Smooth muscle cell (in vitro differentiated cells): ENCODE measurements at regions not wholly inside any gene's neighbourhood (a gene's known extent, or its start where the extent isn't known, plus 50 kb on each side); places are given as distances from the start of the nearest gene placed in this dataset.

Experiments used
- DNase-seq: peaks from one replicate; lab custom pipeline; 2025; ENCODE audit not compliant: unreplicated experiment; lab: John Stamatoyannopoulos, UW
- H2AFZ ChIP-seq: fragments of 200-600 bp; sonication (generic); 2 replicates; pipeline ENCODE4 v1.6.0; 2016; ENCODE audit warnings: antibody characterized with exemption, low read depth, mild to moderate bottlenecking
- H3F3A ChIP-seq: fragments of 200-600 bp; sonication (generic); 2 replicates; pipeline ENCODE4 v1.6.0; 2017; ENCODE audit warnings: antibody characterized with exemption, low read depth
- H3K27ac ChIP-seq: fragments of 200-600 bp; sonication (generic); 2 replicates; pipeline ENCODE4 v1.5.1; 2016; ENCODE audit warnings: low read depth, mild to moderate bottlenecking
- H3K27me3 ChIP-seq: fragments of 200-600 bp; sonication (generic); 2 replicates; pipeline ENCODE4 v1.6.1; 2016; ENCODE audit warnings: low read depth, mild to moderate bottlenecking
- H3K36me3 ChIP-seq: fragments of 200-600 bp; sonication (generic); 2 replicates; pipeline ENCODE4 v1.5.1; 2016; ENCODE audit warnings: low read depth
- H3K4me1 ChIP-seq: fragments of 200-600 bp; sonication (generic); 2 replicates; pipeline ENCODE4 v1.5.1; 2016; ENCODE audit warnings: low read depth
- H3K4me2 ChIP-seq: fragments of 200-600 bp; sonication (generic); 2 replicates; pipeline ENCODE4 v1.6.0; 2016; ENCODE audit warnings: mild to moderate bottlenecking
- H3K4me3 ChIP-seq: fragments of 200-600 bp; sonication (generic); 2 replicates; pipeline ENCODE4 v1.5.1; 2016; ENCODE audit warnings: mild to moderate bottlenecking
- H3K79me2 ChIP-seq: fragments of 200-600 bp; sonication (generic); 2 replicates; pipeline ENCODE4 v1.6.0; 2016; ENCODE audit warnings: low read depth, mild to moderate bottlenecking
- H3K9ac ChIP-seq: fragments of 200-600 bp; sonication (generic); 2 replicates; pipeline ENCODE4 v1.6.0; 2016; ENCODE audit warnings: low read depth
- H3K9me3 ChIP-seq: fragments of 200-600 bp; sonication (generic); replicated peaks from 2 replicates; pipeline ENCODE4 v1.5.1; 2016; ENCODE audit warnings: low read depth
- H4K20me1 ChIP-seq: fragments of 200-600 bp; sonication (generic); 2 replicates; pipeline ENCODE4 v1.6.0; 2016; ENCODE audit warnings: low read depth
- CTCF ChIP-seq: fragments of 200-600 bp; sonication (generic); IDR thresholded peaks from 2 replicates; pipeline ENCODE4 v1.5.1; 2017; ENCODE audit warnings: borderline replicate concordance, mild to moderate bottlenecking, antibody characterized with exemption; ENCODE audit not compliant: insufficient read depth, poor library complexity, severe bottlenecking
- WGBS: methylation state at CpG from one replicate; pipeline ENCODE4 v1.1.7; 2016; ENCODE audit warnings: low lambda C conversion rate; 5-methylcytosine and 5-hydroxymethylcytosine counted together

- Histone ChIP-seq H3K4me1 (peaks cover 9% of the 10 kb centered on the region), H3K9me3 (no peaks in the 10 kb centered on the region), H2AFZ (no peak overlapping the region), H3K36me3 (no peaks in the 10 kb centered on the region), H3K27me3 (no peaks in the 10 kb centered on the region), H3K4me2 (no peak overlapping the region), H3K79me2 (peaks cover 62% of the 10 kb centered on the region), H3K9ac (no peak overlapping the region), H3F3A (no peaks in the 10 kb centered on the region), H4K20me1 (peaks cover 33% of the 10 kb centered on the region), H3K4me3 (no peak overlapping the region), H3K27ac (no peak overlapping the region)
- 55% methylated on average over 2 of the region's 2 CpGs for WGBS
- no peak for DNase-seq
- TF ChIP-seq CTCF = no peak
These were observed 488.8 kb downstream of the BCAT1 start for GRCh38 chr12:24460099-24460498.

- Histone ChIP-seq H3K4me1 (peaks cover 9% of the 10 kb centered on the region), H3K9ac (no peak overlapping the region), H3K4me2 (no peak overlapping the region), H3K79me2 (peaks cover 72% of the 10 kb centered on the region), H3K27me3 (no peaks in the 10 kb centered on the region), H4K20me1 (peaks cover 26% of the 10 kb centered on the region), H3K4me3 (no peak overlapping the region), H2AFZ (no peak overlapping the region), H3K36me3 (no peaks in the 10 kb centered on the region), H3K27ac (no peak overlapping the region), H3F3A (no peaks in the 10 kb centered on the region), H3K9me3 (no peaks in the 10 kb centered on the region)
- 82% methylated on average over 5 of the region's 5 CpGs for WGBS
- DNase-seq = no peak
- no peak for TF ChIP-seq CTCF
These were observed 493.1 kb downstream of the BCAT1 start for GRCh38 chr12:24455811-24456210.

- DNase-seq = no peak
- Histone ChIP-seq H3K27me3 (no peaks in the 10 kb centered on the region), H3K27ac (no peak overlapping the region), H4K20me1 (peaks cover 34% of the 10 kb centered on the region), H3K4me2 (no peak overlapping the region), H3K4me1 (no peaks in the 10 kb centered on the region), H3K9me3 (no peaks in the 10 kb centered on the region), H2AFZ (no peak overlapping the region), H3K4me3 (no peak overlapping the region), H3K9ac (no peak overlapping the region), H3F3A (no peaks in the 10 kb centered on the region), H3K36me3 (no peaks in the 10 kb centered on the region), H3K79me2 (peaks cover 63% of the 10 kb centered on the region)
- 97% methylated on average over 7 of the region's 7 CpGs for WGBS
- TF ChIP-seq CTCF = no peak
These were observed 498.2 kb upstream of the SOX5 start for GRCh38 chr12:24447678-24448077.

- Histone ChIP-seq H4K20me1 (peaks cover 44% of the 10 kb centered on the region), H3K79me2 (peaks cover 63% of the 10 kb centered on the region), H3F3A (no peaks in the 10 kb centered on the region), H3K9ac (no peak overlapping the region), H3K27me3 (no peaks in the 10 kb centered on the region), H3K9me3 (no peaks in the 10 kb centered on the region), H3K27ac (no peak overlapping the region), H3K4me2 (no peak overlapping the region), H2AFZ (no peak overlapping the region), H3K4me1 (no peaks in the 10 kb centered on the region), H3K36me3 (no peaks in the 10 kb centered on the region), H3K4me3 (no peak overlapping the region)
- TF ChIP-seq CTCF = no peak
- no peak for DNase-seq
These were observed 496.8 kb upstream of the SOX5 start for GRCh38 chr12:24446287-24446686.
